ENCODE measurements at regions not wholly inside any gene's neighbourhood (a gene's known extent, or its start where the extent isn't known, plus 50 kb on each side); places are given as distances from the start of the nearest gene placed in this dataset.

- intact Hi-C loops (cut with micrococcal nuclease; ENCODE audit: unreplicated experiment), result no loop called here
- H3K4me3 ChIP-seq, result no peak overlapping the region
- FAIRE-seq (no peak), DNase-seq (ENCODE audit: low read depth, low spot score) (no peak), ATAC-seq (no peak)
- H3K4me2 ChIP-seq (ENCODE audit: control insufficient read depth, insufficient read depth), result no peak overlapping the region
- ChIA-PET POLR2A (interaction anchor here (0.6 to 0.9 kb wide), 2 partner anchors 10 to 39 kb away, joined by 3 to 5 read pairs; no protein-coding TSS in a partner anchor), CTCF (no interaction called here), RAD21 (ENCODE audit: unreplicated experiment) (no interaction called here), SMC1A (ENCODE audit: uncharacterized antibody, unreplicated experiment) (no interaction called here)
- in situ Hi-C loops (cut with MboI), result no loop called here
- H3K79me2 ChIP-seq (ENCODE audit: control insufficient read depth, insufficient read depth, low read length), result no peaks in the 10 kb centered on the region
- no peak overlapping the region for H3K27ac ChIP-seq (ENCODE audit: control insufficient read depth, insufficient read depth)
- H3K27me3 ChIP-seq (replicated peaks in 1 of 2; ENCODE audit: control insufficient read depth in 2 of 2, insufficient read depth in 2 of 2, low read length in 1 of 2), result no peaks in the 10 kb centered on the region
- no TSS peak for BruUV-seq (replicated peaks)
- H4K20me1 ChIP-seq (ENCODE audit: control insufficient read depth, insufficient read depth), result no peaks in the 10 kb centered on the region
- no peaks in the 10 kb centered on the region for H3K4me1 ChIP-seq (ENCODE audit: control insufficient read depth, insufficient read depth, low read length)
- 51% methylated on average over 8 of the region's 8 CpGs for WGBS (ENCODE audit: insufficient coverage, insufficient replicate concordance, low lambda C conversion rate, missing lambda C conversion rate)
- H3K9ac ChIP-seq (ENCODE audit: control insufficient read depth, insufficient read depth, low read length), result no peak overlapping the region
- no peak overlapping the region for H2AFZ ChIP-seq (ENCODE audit: control insufficient read depth, low read depth, low read length)
- no peaks in the 10 kb centered on the region for H3K36me3 ChIP-seq (ENCODE audit: control insufficient read depth in 2 of 2, insufficient read depth in 2 of 2, low read length in 1 of 2)
- TF ChIP-seq KLF5 (IDR thresholded peaks at IDR 0.05; ENCODE audit: partially characterized antibody), result no peak
- TF ChIP-seq SMC3 (IDR thresholded peaks at IDR 0.05; ENCODE audit: borderline replicate concordance, low read length), result no peak
- TF ChIP-seq NR2F1 (conservative IDR thresholded peaks at IDR 0.05), result no peak
- no peak for TF ChIP-seq MEF2B (IDR thresholded peaks at IDR 0.05; ENCODE audit: partially characterized antibody, poor library complexity, severe bottlenecking)
- TF ChIP-seq JUNB (IDR thresholded peaks at IDR 0.05), result no peak
- TF ChIP-seq MAX (IDR thresholded peaks at IDR 0.05; ENCODE audit: low read depth, low read length), result no peak
- H3K9me3 ChIP-seq (replicated peaks; ENCODE audit: control insufficient read depth, insufficient read depth, low read length), result no peaks in the 10 kb centered on the region; the same call in 2 of the 3 replicates
Observed at GRCh38 chr10:10824591-10825148, 193.0 kb upstream of the CELF2 start.

- Histone ChIP-seq H3K27me3 (replicated peaks in 1 of 2; ENCODE audit: control insufficient read depth in 2 of 2, insufficient read depth in 2 of 2, low read length in 1 of 2) (no peaks in the 10 kb centered on the region), H3K9me3 (replicated peaks; ENCODE audit: control insufficient read depth, insufficient read depth, low read length) (no peaks in the 10 kb centered on the region; the same call in 2 of the 3 replicates), H3K36me3 (ENCODE audit: control insufficient read depth in 2 of 2, insufficient read depth in 2 of 2, low read length in 1 of 2) (no peaks in the 10 kb centered on the region), H3K9ac (ENCODE audit: control insufficient read depth, insufficient read depth, low read length) (no peak overlapping the region), H2AFZ (ENCODE audit: control insufficient read depth, low read depth, low read length) (no peak overlapping the region), H3K4me1 (ENCODE audit: control insufficient read depth, insufficient read depth, low read length) (no peaks in the 10 kb centered on the region), H3K4me2 (ENCODE audit: control insufficient read depth, insufficient read depth) (no peak overlapping the region), H3K4me3 (no peak overlapping the region), H3K79me2 (ENCODE audit: control insufficient read depth, insufficient read depth, low read length) (no peaks in the 10 kb centered on the region), H4K20me1 (ENCODE audit: control insufficient read depth, insufficient read depth) (no peaks in the 10 kb centered on the region), H3K27ac (ENCODE audit: control insufficient read depth, insufficient read depth) (no peak overlapping the region)
- RAD21 ChIA-PET (ENCODE audit: unreplicated experiment), result no interaction called here
- SMC1A ChIA-PET (ENCODE audit: uncharacterized antibody, unreplicated experiment), result no interaction called here
- ATAC-seq, result no peak
- BruUV-seq (replicated peaks), result no TSS peak
- FAIRE-seq, result no peak
- intact Hi-C loops (cut with micrococcal nuclease; ENCODE audit: unreplicated experiment), result no loop called here
- no peak for DNase-seq (ENCODE audit: low read depth, low spot score)
- WGBS (ENCODE audit: insufficient coverage, insufficient replicate concordance, low lambda C conversion rate, missing lambda C conversion rate), result 0% methylated on average over 1 of the region's 1 CpG
- in situ Hi-C loops (cut with MboI), result no loop called here
- POLR2A ChIA-PET, result no interaction called here
- TF ChIP-seq SP1 (IDR thresholded peaks at IDR 0.05; ENCODE audit: low read depth, low read length) (no peak), E4F1 (IDR thresholded peaks at IDR 0.05; ENCODE audit: borderline replicate concordance, partially characterized antibody) (no peak), RFX5 (IDR thresholded peaks at IDR 0.05; ENCODE audit: low read depth, low read length) (no peak), RB1 (IDR thresholded peaks at IDR 0.05; ENCODE audit: borderline replicate concordance) (no peak), ETV6 (conservative IDR thresholded peaks at IDR 0.05 in 1 of 2, IDR thresholded peaks at IDR 0.05 in 1 of 2; ENCODE audit: borderline replicate concordance in 1 of 2, low read depth in 1 of 2) (no peak), CBX5 (IDR thresholded peaks at IDR 0.05; ENCODE audit: low read depth) (no peak), ZBTB4 (CRISPR knock-in tag; IDR thresholded peaks at IDR 0.05) (no peak)
- CTCF ChIA-PET, result no interaction called here
Observed at GRCh38 chr10:10826125-10826524, 191.5 kb upstream of the CELF2 start.
